Prostate gland (tissue), 2 donors: ENCODE measurements at regions not wholly inside any gene's neighbourhood (a gene's known extent, or its start where the extent isn't known, plus 50 kb on each side); places are given as distances from the start of the nearest gene placed in this dataset.

Experiments
- DNase-seq: peaks from one replicate; pipeline ENCODE4 v3.0.0-alpha.2; 2019; ENCODE audit warnings: low spot score
- H3K27ac ChIP-seq, 2 donors: fragments of 200-600 bp; sonication (generic); 2 replicates each; pipeline ENCODE4 v1.5.1; 2017 to 2019
- H3K27me3 ChIP-seq: fragments of 200-600 bp; sonication (generic); replicated peaks from 2 replicates; pipeline ENCODE4 v1.5.1; 2019; ENCODE audit not compliant: insufficient read depth
- H3K36me3 ChIP-seq, 2 donors: fragments of 200-600 bp; sonication (generic); 1 replicate in 1 of 2; 2 replicates in 1 of 2; pipeline versions ENCODE4 v1.5.1 to v1.8.1; 2017 to 2019
- H3K4me1 ChIP-seq: fragments of 200-600 bp; sonication (generic); replicated peaks from 2 replicates; pipeline ENCODE4 v1.5.1; 2019
- H3K4me3 ChIP-seq, 2 donors: fragments of 200-600 bp; sonication (generic); 2 replicates each; pipeline ENCODE4 v1.5.1; 2017 to 2019
- H3K9me3 ChIP-seq: fragments of 200-600 bp; sonication (generic); 2 replicates; pipeline ENCODE4 v1.5.1; 2017
- POLR2A ChIP-seq: fragments of 450-650 bp; IDR thresholded peaks from one replicate; pipeline ENCODE4 v1.6.1; 2016; ENCODE audit warnings: antibody characterized with exemption, mild to moderate bottlenecking
- POLR2AphosphoS5 ChIP-seq: sonication (generic); formaldehyde crosslinking; IDR thresholded peaks from one replicate; pipeline ENCODE4 v1.6.1; 2017; ENCODE audit warnings: antibody characterized with exemption
- WGBS: methylation state at CpG from one replicate; pipeline ENCODE4 v1.1.5; 2018; 5-methylcytosine and 5-hydroxymethylcytosine counted together
- intact Hi-C: fragments of 100-400 bp; cut with DNase I; formaldehyde crosslinking; loops from one replicate; pipeline ENCODE4 v1.14.2; 2022
- TF ChIP-seq, protein P1 (sequence below), 4 experiments: fragments of 200-600 bp in 2 of 4; fragments of 450-650 bp in 2 of 4; sonication (generic) in 2 of 4; IDR thresholded peaks; 1 replicate in 3 of 4; 2 replicates in 1 of 4; pipeline ENCODE4 v1.5.1; 2016 to 2019; ENCODE audit warnings: antibody characterized with exemption in 4 of 4, mild to moderate bottlenecking in 2 of 4, moderate library complexity in 2 of 4

DNA sequence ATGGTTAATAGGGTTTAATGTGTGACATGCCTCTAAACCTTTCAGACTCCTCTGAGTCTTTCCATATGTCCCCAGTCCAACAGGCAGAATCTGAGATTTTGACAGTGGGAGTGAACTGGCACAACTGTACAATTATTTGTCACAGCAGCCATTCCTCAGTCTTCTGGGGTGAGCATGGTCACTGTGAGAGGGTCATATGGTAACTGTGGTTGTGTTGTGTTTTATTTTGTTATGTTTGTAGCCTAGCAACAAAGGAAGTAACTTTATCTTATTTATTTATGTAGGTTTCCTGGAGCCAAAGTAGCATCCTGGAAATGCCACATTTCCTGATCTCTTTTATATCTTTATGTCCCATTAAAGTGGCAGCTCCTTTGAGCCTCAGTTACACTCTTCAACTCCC, 1067.9 kb downstream of the TTLL7 start:
- Histone ChIP-seq H3K27ac (no peak overlapping the region), H3K4me3 (no peak overlapping the region), H3K27me3 (no peaks in the 10 kb centered on the region), H3K36me3 (no peaks in the 10 kb centered on the region), H3K9me3 (no peaks in the 10 kb centered on the region), H3K4me1 (no peaks in the 10 kb centered on the region)
- TF ChIP-seq, protein P1, sequence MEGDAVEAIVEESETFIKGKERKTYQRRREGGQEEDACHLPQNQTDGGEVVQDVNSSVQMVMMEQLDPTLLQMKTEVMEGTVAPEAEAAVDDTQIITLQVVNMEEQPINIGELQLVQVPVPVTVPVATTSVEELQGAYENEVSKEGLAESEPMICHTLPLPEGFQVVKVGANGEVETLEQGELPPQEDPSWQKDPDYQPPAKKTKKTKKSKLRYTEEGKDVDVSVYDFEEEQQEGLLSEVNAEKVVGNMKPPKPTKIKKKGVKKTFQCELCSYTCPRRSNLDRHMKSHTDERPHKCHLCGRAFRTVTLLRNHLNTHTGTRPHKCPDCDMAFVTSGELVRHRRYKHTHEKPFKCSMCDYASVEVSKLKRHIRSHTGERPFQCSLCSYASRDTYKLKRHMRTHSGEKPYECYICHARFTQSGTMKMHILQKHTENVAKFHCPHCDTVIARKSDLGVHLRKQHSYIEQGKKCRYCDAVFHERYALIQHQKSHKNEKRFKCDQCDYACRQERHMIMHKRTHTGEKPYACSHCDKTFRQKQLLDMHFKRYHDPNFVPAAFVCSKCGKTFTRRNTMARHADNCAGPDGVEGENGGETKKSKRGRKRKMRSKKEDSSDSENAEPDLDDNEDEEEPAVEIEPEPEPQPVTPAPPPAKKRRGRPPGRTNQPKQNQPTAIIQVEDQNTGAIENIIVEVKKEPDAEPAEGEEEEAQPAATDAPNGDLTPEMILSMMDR (IDR thresholded peaks at IDR 0.05) = no peak
- TF ChIP-seq POLR2AphosphoS5 (no peak), POLR2A (no peak)
- intact Hi-C loops = no loop called here
- no peak for DNase-seq

DNA sequence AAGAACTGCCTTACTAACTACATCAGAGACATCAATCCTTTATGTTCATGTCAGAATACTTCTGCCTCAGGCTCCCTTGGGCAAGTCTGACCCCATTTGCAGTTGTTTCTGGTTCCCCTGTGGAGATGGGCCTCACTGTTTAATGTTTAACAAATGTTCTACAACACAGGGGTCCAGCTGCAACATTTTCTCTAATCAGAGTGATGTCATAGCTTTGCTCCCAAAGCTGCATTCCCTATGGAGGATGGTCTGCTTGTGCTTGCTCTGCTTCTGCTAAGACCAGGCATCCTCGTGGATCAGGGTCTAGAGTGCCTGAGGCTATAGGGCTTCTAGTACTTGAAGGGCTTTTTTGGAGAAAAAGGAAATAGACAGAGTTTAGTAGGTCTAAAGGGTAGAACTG, 1071.2 kb downstream of the TTLL7 start:
- no peak overlapping the region for H3K4me3 ChIP-seq
- H3K27me3 ChIP-seq = no peaks in the 10 kb centered on the region
- H3K9me3 ChIP-seq = no peaks in the 10 kb centered on the region
- H3K27ac ChIP-seq = no peak overlapping the region
- no peak for TF ChIP-seq POLR2A
- no peak for TF ChIP-seq POLR2AphosphoS5
- TF ChIP-seq, protein P1 (IDR thresholded peaks at IDR 0.05) = no peak
- no peaks in the 10 kb centered on the region for H3K4me1 ChIP-seq
- DNase-seq = no peak
- H3K36me3 ChIP-seq = no peaks in the 10 kb centered on the region
- WGBS = 63% methylated on average over 1 of the region's 1 CpG
- intact Hi-C loops = no loop called here

DNA sequence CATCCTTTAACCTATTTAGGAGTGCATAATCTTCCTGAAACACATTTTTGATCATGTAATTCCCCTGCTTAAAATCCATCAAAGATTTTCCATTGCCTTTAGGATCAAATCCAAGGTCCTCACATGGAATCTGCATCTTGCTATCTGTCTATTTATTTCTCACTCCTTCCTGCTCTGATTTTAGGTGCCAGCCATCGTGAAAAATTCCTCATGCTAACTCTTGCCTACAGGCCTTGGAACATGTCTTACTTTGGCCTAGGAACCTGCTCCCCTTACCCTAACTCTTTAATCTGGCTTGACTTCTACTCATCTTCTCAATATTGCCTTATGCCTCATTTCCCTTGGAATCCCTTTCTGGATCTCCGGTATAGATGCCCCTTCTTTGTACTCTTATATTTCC, 1074.3 kb downstream of the TTLL7 start:
- no peaks in the 10 kb centered on the region for H3K4me1 ChIP-seq
- intact Hi-C loops = no loop called here
- 92% methylated on average over 2 of the region's 2 CpGs for WGBS
- H3K27ac ChIP-seq = no peak overlapping the region
- TF ChIP-seq POLR2AphosphoS5 = no peak
- no peak for TF ChIP-seq POLR2A
- TF ChIP-seq, protein P1 (IDR thresholded peaks at IDR 0.05) = no peak
- H3K4me3 ChIP-seq = no peak overlapping the region
- no peaks in the 10 kb centered on the region for H3K27me3 ChIP-seq
- H3K9me3 ChIP-seq = no peaks in the 10 kb centered on the region
- H3K36me3 ChIP-seq = no peaks in the 10 kb centered on the region
- DNase-seq = no peak

DNA sequence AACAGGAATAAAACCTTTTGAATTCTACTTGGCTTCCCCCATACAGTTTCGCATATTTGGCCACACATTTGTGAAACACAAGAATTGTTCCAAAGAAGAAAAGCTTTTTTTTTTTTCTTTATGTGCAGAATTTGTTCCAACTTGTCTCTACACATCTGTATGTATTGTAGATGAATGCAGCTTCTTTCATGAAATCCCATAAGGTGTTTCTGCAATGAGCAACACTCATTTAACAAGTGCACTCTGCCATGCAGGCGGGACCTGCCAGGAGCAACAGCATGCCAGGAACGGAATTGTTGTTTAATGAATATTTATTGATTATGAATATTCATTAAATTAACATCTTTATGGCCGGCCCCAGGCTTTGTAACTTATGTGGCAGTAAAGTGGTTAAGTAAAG, 1075.0 kb downstream of the TTLL7 start:
- WGBS = 61% methylated on average over 4 of the region's 4 CpGs

DNA sequence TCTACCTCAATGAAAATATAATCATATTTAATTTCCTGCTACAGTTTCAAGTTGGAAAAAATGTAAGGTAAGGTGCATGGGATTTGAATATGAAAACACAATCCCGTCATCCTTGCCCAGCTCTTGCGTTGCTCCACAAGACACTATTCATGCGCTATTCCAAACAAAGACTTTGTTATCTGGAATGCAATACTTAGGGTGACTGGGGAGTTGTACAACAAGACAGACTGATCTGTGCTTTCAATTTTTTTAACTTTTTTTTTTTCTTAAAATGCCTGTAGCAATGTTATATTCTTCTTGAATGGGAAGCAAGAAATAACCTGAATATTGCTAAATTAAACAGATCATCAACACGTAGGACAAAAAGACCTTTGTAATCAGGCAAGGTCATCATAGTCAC, 1077.2 kb downstream of the TTLL7 start:
- intact Hi-C loops = no loop called here
- 84% methylated on average over 4 of the region's 4 CpGs for WGBS

More for the DNA sequence above, 1075.0 kb downstream of the TTLL7 start:
- Histone ChIP-seq H3K4me3 (no peak overlapping the region), H3K4me1 (no peaks in the 10 kb centered on the region), H3K36me3 (no peaks in the 10 kb centered on the region), H3K27me3 (no peaks in the 10 kb centered on the region), H3K27ac (no peak overlapping the region), H3K9me3 (no peaks in the 10 kb centered on the region)
- DNase-seq = no peak
- intact Hi-C loops = no loop called here
- TF ChIP-seq POLR2A = no peak
- no peak for TF ChIP-seq POLR2AphosphoS5
- TF ChIP-seq, protein P1 (IDR thresholded peaks at IDR 0.05) = no peak

More for the DNA sequence above, 1077.2 kb downstream of the TTLL7 start:
- Histone ChIP-seq H3K27ac (no peak overlapping the region), H3K36me3 (no peaks in the 10 kb centered on the region), H3K27me3 (no peaks in the 10 kb centered on the region), H3K4me1 (no peaks in the 10 kb centered on the region), H3K4me3 (no peak overlapping the region), H3K9me3 (no peaks in the 10 kb centered on the region)
- TF ChIP-seq POLR2A (no peak), POLR2AphosphoS5 (no peak)
- TF ChIP-seq, protein P1 (IDR thresholded peaks at IDR 0.05) = no peak
- no peak for DNase-seq
